NCI-H2196 (cell line): ENCODE measurements at regions not wholly inside any gene's neighbourhood (a gene's known extent, or its start where the extent isn't known, plus 50 kb on each side); places are given as distances from the start of the nearest gene placed in this dataset.

Experiments used
- DNase-seq: peaks from one replicate; lab custom pipeline; 2025; ENCODE audit not compliant: unreplicated experiment; lab: John Stamatoyannopoulos, UW

- DNase-seq: no peak
These were observed 53.1 kb upstream of the SCIN start for GRCh38 chr7:12517451-12517850.

- DNase-seq: no peak
These were observed 51.4 kb upstream of the SCIN start for GRCh38 chr7:12518920-12519681.

GRCh38 chr7:12519682-12520009 lies 50.9 kb upstream of the SCIN start:
- DNase-seq: no peak
